NCI-H82 (cell line): ENCODE measurements at regions not wholly inside any gene's neighbourhood (a gene's known extent, or its start where the extent isn't known, plus 50 kb on each side); places are given as distances from the start of the nearest gene placed in this dataset.
A peak's percentile ranks its signal among the peaks of the same experiment; 100 is the strongest.

ENCODE experiments used
- DNase-seq: peaks from one replicate; lab custom pipeline; 2025; lab: John Stamatoyannopoulos, UW

GRCh38 chr2:6626401-6627012, 239.2 kb downstream of the CMPK2 start:
- DNase-seq = no peak

GRCh38 chr2:6627316-6627715, 238.4 kb downstream of the CMPK2 start:
- no peak for DNase-seq

- DNase-seq = no peak
Measured at GRCh38 chr2:6630209-6630608, 235.5 kb downstream of the CMPK2 start.

GRCh38 chr2:6635296-6635695, 230.4 kb downstream of the CMPK2 start:
- peak; percentile 19 for DNase-seq

- peak; percentile 80 for DNase-seq
Measured at GRCh38 chr2:6637330-6637729, 228.4 kb downstream of the CMPK2 start.

GRCh38 chr2:6639929-6640620, 225.6 kb downstream of the CMPK2 start:
- peak; percentile 94 for DNase-seq

GRCh38 chr2:6640621-6641015, 225.1 kb downstream of the CMPK2 start:
- no peak for DNase-seq

- peak; percentile 68 for DNase-seq
Measured at GRCh38 chr2:6641956-6642355, 223.8 kb downstream of the CMPK2 start.

GRCh38 chr2:6644261-6644660, 221.4 kb downstream of the CMPK2 start:
- DNase-seq = no peak

- DNase-seq = no peak
Measured at GRCh38 chr2:6645004-6645403, 220.7 kb downstream of the CMPK2 start.

GRCh38 chr2:6645672-6646071, 220.0 kb downstream of the CMPK2 start:
- peak; percentile 90 for DNase-seq

- no peak for DNase-seq
Measured at GRCh38 chr2:6647046-6647445, 218.7 kb downstream of the CMPK2 start.

GRCh38 chr2:6648596-6649247, 217.0 kb downstream of the CMPK2 start:
- DNase-seq = no peak

- DNase-seq = no peak
Measured at GRCh38 chr2:6650311-6650710, 215.4 kb downstream of the CMPK2 start.

GRCh38 chr2:6652251-6652650, 213.5 kb downstream of the CMPK2 start:
- no peak for DNase-seq

GRCh38 chr2:6653281-6653750, 212.4 kb downstream of the CMPK2 start:
- DNase-seq = peak; percentile 91

GRCh38 chr2:6654279-6654678, 211.4 kb downstream of the CMPK2 start:
- no peak for DNase-seq

GRCh38 chr2:6656633-6657032, 209.1 kb downstream of the CMPK2 start:
- DNase-seq = no peak

- DNase-seq = no peak
Measured at GRCh38 chr2:6657136-6657535, 208.6 kb downstream of the CMPK2 start.

- DNase-seq = no peak
Measured at GRCh38 chr2:6657855-6658254, 207.9 kb downstream of the CMPK2 start.

GRCh38 chr2:6664332-6665061, 201.2 kb downstream of the CMPK2 start:
- DNase-seq = no peak
